SK-N-SH (cell line): ENCODE measurements at regions not wholly inside any gene's neighbourhood (a gene's known extent, or its start where the extent isn't known, plus 50 kb on each side); places are given as distances from the start of the nearest gene placed in this dataset.

ENCODE experiments used
- CTCF ChIA-PET: fragments of 300-600, 350-600 bp; formaldehyde crosslinking; extraction: SDS; loops from one replicate; lab custom pipeline; 2021; lab: Yijun Ruan, JAX
- POLR2A ChIA-PET: fragments of 350-600 bp; sonication (Branson Sonifier 250); formaldehyde crosslinking; extraction: SDS; loops from one replicate; lab custom pipeline; 2020; ENCODE audit warnings: antibody characterized with exemption, inconsistent platforms; lab: Yijun Ruan, JAX
- DNase-seq: peaks from one replicate; pipeline ENCODE4 v3.0.0; 2012
- H2AFZ ChIP-seq: fragments of 200-600 bp; sonication (generic); 2 replicates; pipeline ENCODE4 v1.8.1; 2016; ENCODE audit warnings: antibody characterized with exemption, mild to moderate bottlenecking, low read depth
- H3F3A ChIP-seq: fragments of 200-600 bp; sonication (generic); replicated peaks from 2 replicates; pipeline ENCODE3; 2016; ENCODE audit warnings: antibody characterized with exemption, mild to moderate bottlenecking; ENCODE audit not compliant: insufficient read depth
- H3K27ac ChIP-seq, 2 experiments: fragments of 200-500 bp in 1 of 2; fragments of 200-600 bp in 1 of 2; sonication (Bioruptor generic) in 1 of 2; sonication (generic), shearing (Covaris generic) in 1 of 2; 2 replicates each; pipeline versions ENCODE4 v1.5.1 to v1.6.1; 2014 to 2016; ENCODE audit warnings: low read depth in 2 of 2, inconsistent platforms in 1 of 2, low read length in 1 of 2, mild to moderate bottlenecking in 1 of 2, mixed read lengths in 1 of 2
- H3K27me3 ChIP-seq: fragments of 200-600 bp; sonication (generic), shearing (Covaris generic); 2 replicates; pipeline ENCODE4 v1.6.1; 2016; ENCODE audit warnings: mixed run types; ENCODE audit not compliant: insufficient read depth
- H3K36me3 ChIP-seq, 2 experiments: fragments of 200-500 bp in 1 of 2; fragments of 200-600 bp in 1 of 2; sonication (Bioruptor generic) in 1 of 2; sonication (generic) in 1 of 2; replicated peaks in 1 of 2; 2 replicates each; pipeline versions ENCODE3 to v1.5.1; 2014 to 2016; ENCODE audit warnings: low read length in 1 of 2, mild to moderate bottlenecking in 1 of 2; ENCODE audit not compliant: insufficient read depth in 2 of 2, control insufficient read depth in 1 of 2
- H3K4me1 ChIP-seq, 2 experiments: fragments of 200-500 bp in 1 of 2; fragments of 200-600 bp in 1 of 2; sonication (Bioruptor generic) in 1 of 2; sonication (generic), shearing (Covaris generic) in 1 of 2; 2 replicates each; pipeline versions ENCODE4 v1.5.1 to v1.6.1; 2014 to 2016; ENCODE audit warnings: low read depth in 1 of 2, low read length in 1 of 2, mixed run types in 1 of 2; ENCODE audit not compliant: insufficient read depth in 2 of 2, control insufficient read depth in 1 of 2
- H3K4me2 ChIP-seq: fragments of 200-600 bp; sonication (generic), shearing (Covaris generic); 2 replicates; pipeline ENCODE4 v1.6.1; 2017; ENCODE audit warnings: mixed run types
- H3K4me3 ChIP-seq, 2 experiments: fragments of 200-500 bp in 1 of 2; fragments of 200-600 bp in 1 of 2; sonication (Bioruptor generic) in 1 of 2; sonication (generic), shearing (Covaris generic) in 1 of 2; 2 replicates each; pipeline versions ENCODE4 v1.5.1 to v1.8.1; 2014 to 2016; ENCODE audit warnings: low read depth in 2 of 2, inconsistent platforms in 1 of 2, low read length in 1 of 2, mild to moderate bottlenecking in 1 of 2, mixed read lengths in 1 of 2, moderate library complexity in 1 of 2
- H3K79me2 ChIP-seq: fragments of 200-600 bp; sonication (generic); 2 replicates; pipeline ENCODE4 v1.8.1; 2017; ENCODE audit warnings: mild to moderate bottlenecking; ENCODE audit not compliant: insufficient read depth
- H3K9ac ChIP-seq: fragments of 200-600 bp; sonication (generic); 2 replicates; pipeline ENCODE4 v1.6.1; 2017; ENCODE audit warnings: mixed run types
- H3K9me2 ChIP-seq: fragments of 200-600 bp; sonication (generic); 2 replicates; pipeline ENCODE4 v1.6.1; 2017; ENCODE audit warnings: mixed run types
- H3K9me3 ChIP-seq: fragments of 200-600 bp; sonication (generic); 2 replicates; pipeline ENCODE4 v1.6.1; 2017; ENCODE audit warnings: mixed run types, mild to moderate bottlenecking, moderate library complexity
- H4K20me1 ChIP-seq: fragments of 200-600 bp; sonication (generic); 2 replicates; pipeline ENCODE4 v1.6.1; 2017; ENCODE audit warnings: mild to moderate bottlenecking, mixed run types; ENCODE audit not compliant: insufficient read depth
- EP300 ChIP-seq, 2 experiments: IDR thresholded peaks; 2 replicates each; pipeline versions ENCODE4 v1.4.0 to v1.6.1; 2012; ENCODE audit warnings: borderline replicate concordance in 1 of 2, low read depth in 1 of 2, low read length in 1 of 2
- FOSL2 ChIP-seq: IDR thresholded peaks from 2 replicates; pipeline ENCODE4 v1.4.0; 2012; ENCODE audit warnings: low read depth, mild to moderate bottlenecking, moderate library complexity, borderline replicate concordance
- FOXJ3 ChIP-seq: sonication (generic); formaldehyde crosslinking; IDR thresholded peaks from 2 replicates; pipeline ENCODE4 v1.5.1; 2020; ENCODE audit warnings: mild to moderate bottlenecking, missing genetic modification reagents
- GATA2 ChIP-seq: sonication (generic); formaldehyde crosslinking; IDR thresholded peaks from 2 replicates; pipeline ENCODE4 v1.5.0; 2020; ENCODE audit warnings: mild to moderate bottlenecking, missing genetic modification reagents
- IRF3 ChIP-seq: fragments of 150-350 bp; IDR thresholded peaks from 2 replicates; pipeline ENCODE4 v1.6.1; 2016; ENCODE audit warnings: mild to moderate bottlenecking, low read depth, low read length
- MEF2A ChIP-seq: IDR thresholded peaks from 2 replicates; pipeline ENCODE4 v1.4.0; 2012; ENCODE audit warnings: low read depth, borderline replicate concordance
- NRF1 ChIP-seq: IDR thresholded peaks from 2 replicates; pipeline ENCODE4 v1.6.1; 2012; ENCODE audit warnings: low read depth, mild to moderate bottlenecking, low read length
- POLR2AphosphoS5 ChIP-seq: IDR thresholded peaks from 2 replicates; pipeline ENCODE4 v1.6.1; 2012; ENCODE audit warnings: low read depth, low read length
- RCOR1 ChIP-seq: fragments of 150-350 bp; IDR thresholded peaks from 2 replicates; pipeline ENCODE4 v1.6.1; 2017; ENCODE audit warnings: antibody characterized with exemption, low read length
- USF1 ChIP-seq: IDR thresholded peaks from 2 replicates; pipeline ENCODE4 v1.4.0; 2012; ENCODE audit warnings: low read depth, borderline replicate concordance
- WGBS: methylation state at CpG from one replicate; pipeline ENCODE4 v1.1.6; 2017; ENCODE audit warnings: low lambda C conversion rate; 5-methylcytosine and 5-hydroxymethylcytosine counted together
- TF ChIP-seq, protein P1 (sequence below): IDR thresholded peaks from 2 replicates; pipeline ENCODE4 v1.6.1; 2012; ENCODE audit warnings: mild to moderate bottlenecking, low read depth, low read length, moderate library complexity
- TF ChIP-seq, protein P2 (sequence below): fragments of 150-350 bp; IDR thresholded peaks from 2 replicates; pipeline ENCODE4 v1.6.1; 2017; ENCODE audit warnings: antibody characterized with exemption, low read length, low read depth, borderline replicate concordance

DNA sequence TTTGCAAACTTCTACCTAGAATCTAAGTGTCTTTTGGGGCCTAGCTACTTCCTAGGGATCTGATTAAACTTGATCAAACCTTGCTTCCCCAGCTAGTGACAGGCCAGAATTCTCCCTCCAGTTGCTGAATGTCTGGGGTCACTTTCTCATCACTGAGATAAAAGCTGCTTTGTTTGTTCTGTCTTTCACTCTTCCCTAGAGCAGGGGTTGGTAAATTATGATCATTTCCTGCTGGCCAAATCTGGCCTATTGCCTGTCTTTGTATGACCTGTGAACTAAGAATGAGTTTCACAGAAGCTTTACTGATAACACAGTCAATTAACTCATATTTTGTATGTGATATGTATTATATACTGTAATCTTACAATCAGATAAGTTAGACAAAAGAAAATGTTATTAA lies 157.8 kb upstream of the AADAT start:
- Histone ChIP-seq H3K27me3 (no peaks in the 10 kb centered on the region), H3K4me2 (no peak overlapping the region), H3F3A (no peaks in the 10 kb centered on the region), H3K79me2 (no peaks in the 10 kb centered on the region), H3K9me3 (no peaks in the 10 kb centered on the region), H3K9ac (no peak overlapping the region), H4K20me1 (no peaks in the 10 kb centered on the region), H3K36me3 (no peaks in the 10 kb centered on the region), H3K4me3 (no peak overlapping the region), H3K9me2 (no peaks in the 10 kb centered on the region)
- POLR2A ChIA-PET: no interaction called here
- TF ChIP-seq, protein P1, sequence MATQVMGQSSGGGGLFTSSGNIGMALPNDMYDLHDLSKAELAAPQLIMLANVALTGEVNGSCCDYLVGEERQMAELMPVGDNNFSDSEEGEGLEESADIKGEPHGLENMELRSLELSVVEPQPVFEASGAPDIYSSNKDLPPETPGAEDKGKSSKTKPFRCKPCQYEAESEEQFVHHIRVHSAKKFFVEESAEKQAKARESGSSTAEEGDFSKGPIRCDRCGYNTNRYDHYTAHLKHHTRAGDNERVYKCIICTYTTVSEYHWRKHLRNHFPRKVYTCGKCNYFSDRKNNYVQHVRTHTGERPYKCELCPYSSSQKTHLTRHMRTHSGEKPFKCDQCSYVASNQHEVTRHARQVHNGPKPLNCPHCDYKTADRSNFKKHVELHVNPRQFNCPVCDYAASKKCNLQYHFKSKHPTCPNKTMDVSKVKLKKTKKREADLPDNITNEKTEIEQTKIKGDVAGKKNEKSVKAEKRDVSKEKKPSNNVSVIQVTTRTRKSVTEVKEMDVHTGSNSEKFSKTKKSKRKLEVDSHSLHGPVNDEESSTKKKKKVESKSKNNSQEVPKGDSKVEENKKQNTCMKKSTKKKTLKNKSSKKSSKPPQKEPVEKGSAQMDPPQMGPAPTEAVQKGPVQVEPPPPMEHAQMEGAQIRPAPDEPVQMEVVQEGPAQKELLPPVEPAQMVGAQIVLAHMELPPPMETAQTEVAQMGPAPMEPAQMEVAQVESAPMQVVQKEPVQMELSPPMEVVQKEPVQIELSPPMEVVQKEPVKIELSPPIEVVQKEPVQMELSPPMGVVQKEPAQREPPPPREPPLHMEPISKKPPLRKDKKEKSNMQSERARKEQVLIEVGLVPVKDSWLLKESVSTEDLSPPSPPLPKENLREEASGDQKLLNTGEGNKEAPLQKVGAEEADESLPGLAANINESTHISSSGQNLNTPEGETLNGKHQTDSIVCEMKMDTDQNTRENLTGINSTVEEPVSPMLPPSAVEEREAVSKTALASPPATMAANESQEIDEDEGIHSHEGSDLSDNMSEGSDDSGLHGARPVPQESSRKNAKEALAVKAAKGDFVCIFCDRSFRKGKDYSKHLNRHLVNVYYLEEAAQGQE: no peak
- TF ChIP-seq GATA2 (no peak), MEF2A (no peak), FOXJ3 (CRISPR knock-in tag) (no peak), IRF3 (no peak), RCOR1 (no peak), POLR2AphosphoS5 (no peak), NRF1 (no peak)
- TF ChIP-seq, all 33 proteins: peak for 0
- H3K4me1 ChIP-seq: no peaks in the 10 kb centered on the region
- H2AFZ ChIP-seq: no peak overlapping the region
- DNase-seq: no peak
- CTCF ChIA-PET: interaction anchor here (5.9 kb wide), 1 partner anchor 12 kb away, joined by 58 read pairs; no protein-coding TSS in a partner anchor
- H3K27ac ChIP-seq: no peak overlapping the region

DNA sequence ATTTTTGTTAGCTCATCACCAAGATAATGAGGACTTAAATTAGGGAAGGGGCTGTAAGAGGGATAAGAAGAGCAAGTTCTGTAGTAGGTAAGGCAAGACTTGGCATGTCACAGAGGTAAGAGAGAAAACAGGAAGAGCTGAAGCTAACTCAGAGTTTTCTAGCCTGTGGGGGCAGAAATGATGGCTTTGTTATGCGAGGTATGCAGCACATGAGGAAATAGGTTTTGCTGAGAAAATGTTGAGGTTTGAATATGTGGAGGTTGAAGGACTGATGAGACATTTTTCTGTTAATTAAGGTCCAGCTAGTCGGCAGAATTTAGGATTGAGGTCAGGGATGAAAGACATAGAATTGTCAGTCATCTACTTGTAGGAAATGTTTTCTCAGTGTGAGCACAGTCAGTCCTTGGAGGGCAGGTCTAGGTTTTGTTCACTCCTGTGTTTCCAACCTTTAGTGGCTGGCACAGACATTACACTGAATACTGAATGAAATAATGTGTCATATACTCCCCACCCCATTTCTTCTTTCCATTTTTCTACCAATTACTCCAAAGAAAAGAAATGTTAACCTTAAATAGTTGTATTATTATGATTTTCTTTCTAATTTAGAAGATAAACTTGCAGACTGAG lies 154.0 kb upstream of the AADAT start:
- Histone ChIP-seq H2AFZ (no peak overlapping the region), H4K20me1 (no peaks in the 10 kb centered on the region), H3F3A (no peaks in the 10 kb centered on the region), H3K27ac (no peak overlapping the region), H3K4me1 (no peaks in the 10 kb centered on the region), H3K9ac (no peak overlapping the region), H3K9me2 (no peaks in the 10 kb centered on the region), H3K4me3 (no peak overlapping the region), H3K4me2 (no peak overlapping the region), H3K9me3 (no peaks in the 10 kb centered on the region), H3K79me2 (no peaks in the 10 kb centered on the region), H3K27me3 (no peaks in the 10 kb centered on the region), H3K36me3 (no peaks in the 10 kb centered on the region)
- 9% methylated on average over 2 of the region's 2 CpGs for WGBS
- CTCF ChIA-PET: interaction anchor here (5.6 kb wide), 1 partner anchor 16 kb away, joined by 35 read pairs; no protein-coding TSS in a partner anchor
- POLR2A ChIA-PET: no interaction called here
- no peak for DNase-seq
- no peak for TF ChIP-seq FOSL2
- no peak for TF ChIP-seq EP300 (IDR thresholded peaks at IDR 0.05; ENCODE audit: borderline replicate concordance in 1 of 2, low read depth in 1 of 2, low read length in 1 of 2)
- TF ChIP-seq IRF3: no peak
- TF ChIP-seq, protein P2, sequence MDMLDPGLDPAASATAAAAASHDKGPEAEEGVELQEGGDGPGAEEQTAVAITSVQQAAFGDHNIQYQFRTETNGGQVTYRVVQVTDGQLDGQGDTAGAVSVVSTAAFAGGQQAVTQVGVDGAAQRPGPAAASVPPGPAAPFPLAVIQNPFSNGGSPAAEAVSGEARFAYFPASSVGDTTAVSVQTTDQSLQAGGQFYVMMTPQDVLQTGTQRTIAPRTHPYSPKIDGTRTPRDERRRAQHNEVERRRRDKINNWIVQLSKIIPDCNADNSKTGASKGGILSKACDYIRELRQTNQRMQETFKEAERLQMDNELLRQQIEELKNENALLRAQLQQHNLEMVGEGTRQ: no peak
- TF ChIP-seq USF1: no peak
